Osteoblast (primary cell): ENCODE measurements at regions not wholly inside any gene's neighbourhood (a gene's known extent, or its start where the extent isn't known, plus 50 kb on each side); places are given as distances from the start of the nearest gene placed in this dataset.

Experiments
- DNase-seq: peaks from one replicate; pipeline ENCODE4 v3.0.0; 2011; ENCODE audit warnings: low spot score, mixed read lengths; ENCODE audit not compliant: insufficient read length; ENCODE audit errors: missing footprints
- H2AFZ ChIP-seq: 2 replicates; pipeline ENCODE4 v1.6.0; 2011; ENCODE audit warnings: mild to moderate bottlenecking, low read length
- H3K27ac ChIP-seq: 2 replicates; pipeline ENCODE4 v1.5.1; 2011; ENCODE audit warnings: mild to moderate bottlenecking, low read depth, low read length, moderate library complexity
- H3K27me3 ChIP-seq: 2 replicates; pipeline ENCODE4 v1.6.0; 2012; ENCODE audit warnings: mild to moderate bottlenecking, control low read depth, inconsistent platforms, low read length, moderate library complexity; ENCODE audit not compliant: insufficient read depth
- H3K36me3 ChIP-seq: 2 replicates; pipeline ENCODE4 v1.5.1; 2011; ENCODE audit warnings: mild to moderate bottlenecking, low read length, control low read depth, moderate library complexity; ENCODE audit not compliant: insufficient read depth
- H3K4me1 ChIP-seq: 2 replicates; pipeline ENCODE4 v1.5.1; 2011; ENCODE audit warnings: mild to moderate bottlenecking, low read length, control low read depth, moderate library complexity; ENCODE audit not compliant: insufficient read depth
- H3K4me2 ChIP-seq: 2 replicates; pipeline ENCODE4 v1.6.0; 2011; ENCODE audit warnings: mild to moderate bottlenecking, low read length; ENCODE audit not compliant: insufficient read depth
- H3K4me3 ChIP-seq: fragments of 200-600 bp; sonication (generic); 3 replicates; pipeline ENCODE4 v1.5.1; 2012; ENCODE audit warnings: mild to moderate bottlenecking, low read length, inconsistent platforms; ENCODE audit not compliant: insufficient read depth
- H3K79me2 ChIP-seq: 2 replicates; pipeline ENCODE4 v1.6.0; 2012; ENCODE audit warnings: mild to moderate bottlenecking, low read length, control low read depth, inconsistent platforms; ENCODE audit not compliant: insufficient read depth
- H3K9me3 ChIP-seq: 2 replicates; pipeline ENCODE4 v1.5.1; 2011; ENCODE audit warnings: low read depth, low read length, control low read depth
- H4K20me1 ChIP-seq: 2 replicates; pipeline ENCODE4 v1.6.0; 2012; ENCODE audit warnings: mild to moderate bottlenecking, low read length, control low read depth; ENCODE audit not compliant: insufficient read depth
- TF ChIP-seq, protein P1 (sequence below): IDR thresholded peaks from 2 replicates; pipeline ENCODE4 v1.5.1; 2011; ENCODE audit warnings: mild to moderate bottlenecking, low read depth, low read length, moderate library complexity; ENCODE audit errors: extremely low read depth

DNA sequence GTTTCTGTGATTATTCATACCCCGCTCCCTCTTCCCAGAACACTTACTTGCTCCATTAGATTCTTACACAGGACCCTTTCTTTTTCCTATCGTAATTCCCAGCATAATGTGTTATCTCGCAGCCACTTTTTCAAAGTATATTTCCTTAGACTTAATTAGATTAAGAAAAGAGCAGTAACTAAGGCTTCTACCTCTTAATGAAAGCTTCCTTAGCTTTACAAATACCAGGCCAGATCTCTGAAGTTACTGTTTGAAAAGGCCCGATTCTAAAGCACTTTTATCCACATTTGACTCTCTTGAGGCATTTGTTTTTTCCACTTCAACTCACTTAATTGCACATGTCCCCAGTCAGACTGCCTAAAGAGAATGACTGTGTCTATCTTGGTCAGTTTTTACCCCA, 1264.3 kb upstream of the ADGRL2 start:
- Histone ChIP-seq H3K4me1 (no peaks in the 10 kb centered on the region), H3K27ac (no peak overlapping the region), H3K27me3 (no peaks in the 10 kb centered on the region), H3K79me2 (no peaks in the 10 kb centered on the region), H3K36me3 (no peaks in the 10 kb centered on the region), H3K4me2 (no peak overlapping the region), H2AFZ (no peak overlapping the region), H3K4me3 (no peak overlapping the region), H3K9me3 (no peaks in the 10 kb centered on the region), H4K20me1 (no peaks in the 10 kb centered on the region)
- TF ChIP-seq, protein P1, sequence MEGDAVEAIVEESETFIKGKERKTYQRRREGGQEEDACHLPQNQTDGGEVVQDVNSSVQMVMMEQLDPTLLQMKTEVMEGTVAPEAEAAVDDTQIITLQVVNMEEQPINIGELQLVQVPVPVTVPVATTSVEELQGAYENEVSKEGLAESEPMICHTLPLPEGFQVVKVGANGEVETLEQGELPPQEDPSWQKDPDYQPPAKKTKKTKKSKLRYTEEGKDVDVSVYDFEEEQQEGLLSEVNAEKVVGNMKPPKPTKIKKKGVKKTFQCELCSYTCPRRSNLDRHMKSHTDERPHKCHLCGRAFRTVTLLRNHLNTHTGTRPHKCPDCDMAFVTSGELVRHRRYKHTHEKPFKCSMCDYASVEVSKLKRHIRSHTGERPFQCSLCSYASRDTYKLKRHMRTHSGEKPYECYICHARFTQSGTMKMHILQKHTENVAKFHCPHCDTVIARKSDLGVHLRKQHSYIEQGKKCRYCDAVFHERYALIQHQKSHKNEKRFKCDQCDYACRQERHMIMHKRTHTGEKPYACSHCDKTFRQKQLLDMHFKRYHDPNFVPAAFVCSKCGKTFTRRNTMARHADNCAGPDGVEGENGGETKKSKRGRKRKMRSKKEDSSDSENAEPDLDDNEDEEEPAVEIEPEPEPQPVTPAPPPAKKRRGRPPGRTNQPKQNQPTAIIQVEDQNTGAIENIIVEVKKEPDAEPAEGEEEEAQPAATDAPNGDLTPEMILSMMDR: no peak
- DNase-seq: no peak

DNA sequence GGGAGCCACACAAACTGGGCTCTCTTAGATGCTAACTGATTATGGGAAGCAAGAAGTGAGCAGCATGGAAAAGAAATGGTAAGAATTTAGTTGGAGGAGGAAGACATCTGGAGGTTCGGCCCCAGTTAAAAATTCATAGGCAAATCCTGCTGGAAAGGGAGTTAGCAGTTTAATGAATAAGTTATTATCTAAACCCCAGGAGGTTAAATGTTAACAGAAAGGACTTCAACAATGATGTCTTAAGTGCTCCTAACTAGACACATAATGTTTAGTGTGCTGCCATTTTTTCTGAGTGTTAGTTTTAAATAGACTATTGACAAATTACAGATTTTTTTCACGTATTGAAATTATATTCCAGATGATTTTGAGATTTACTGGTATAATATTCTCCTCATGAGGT, 1265.3 kb upstream of the ADGRL2 start:
- no peak for DNase-seq
- H2AFZ ChIP-seq: no peak overlapping the region
- TF ChIP-seq, protein P1: no peak
- H3K4me2 ChIP-seq: no peak overlapping the region
- H3K4me3 ChIP-seq: no peak overlapping the region
- no peaks in the 10 kb centered on the region for H3K79me2 ChIP-seq
- H3K9me3 ChIP-seq: no peaks in the 10 kb centered on the region
- H3K27ac ChIP-seq: no peak overlapping the region
- H3K36me3 ChIP-seq: no peaks in the 10 kb centered on the region
- no peaks in the 10 kb centered on the region for H3K4me1 ChIP-seq
- no peaks in the 10 kb centered on the region for H3K27me3 ChIP-seq
- H4K20me1 ChIP-seq: no peaks in the 10 kb centered on the region

DNA sequence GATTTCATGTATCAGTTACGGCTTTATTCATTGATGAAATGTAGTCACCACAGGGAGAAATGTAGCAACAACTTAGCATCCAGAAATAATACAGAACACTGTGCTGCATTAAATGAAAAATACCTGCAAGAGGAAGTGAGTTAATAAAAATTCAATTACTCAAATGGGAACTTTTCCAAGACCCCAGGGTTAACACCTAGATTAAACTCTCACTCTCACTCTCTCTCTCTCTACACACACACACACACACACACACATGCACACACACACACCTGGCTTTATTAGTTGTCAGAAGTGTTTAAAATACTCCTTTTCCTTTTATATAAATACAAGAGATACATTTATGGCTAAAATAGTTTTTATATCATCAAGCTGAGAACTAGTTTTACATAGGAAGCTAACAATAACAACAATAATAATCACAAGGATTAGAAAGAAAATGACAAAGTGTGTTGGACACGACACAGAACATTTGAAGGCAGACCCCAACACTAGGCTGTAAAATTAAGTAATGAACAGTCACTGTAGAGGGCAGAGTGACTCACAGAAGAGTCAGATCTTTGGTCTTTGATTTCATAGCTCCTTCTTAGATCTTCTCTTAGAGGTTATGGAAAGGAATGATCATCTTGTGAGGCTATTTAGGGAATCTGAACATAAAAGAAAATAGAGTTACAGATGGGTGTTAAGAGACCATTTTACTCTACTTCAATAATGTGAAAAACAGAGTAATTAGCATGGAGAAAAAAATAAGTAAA, 1266.0 kb upstream of the ADGRL2 start:
- TF ChIP-seq, protein P1: no peak
- no peaks in the 10 kb centered on the region for H3K4me1 ChIP-seq
- no peaks in the 10 kb centered on the region for H3K27me3 ChIP-seq
- H3K27ac ChIP-seq: no peak overlapping the region
- no peaks in the 10 kb centered on the region for H3K36me3 ChIP-seq
- DNase-seq: no peak
- H3K79me2 ChIP-seq: no peaks in the 10 kb centered on the region
- H2AFZ ChIP-seq: no peak overlapping the region
- no peak overlapping the region for H3K4me3 ChIP-seq
- H3K9me3 ChIP-seq: no peaks in the 10 kb centered on the region
- no peak overlapping the region for H3K4me2 ChIP-seq
- no peaks in the 10 kb centered on the region for H4K20me1 ChIP-seq

DNA sequence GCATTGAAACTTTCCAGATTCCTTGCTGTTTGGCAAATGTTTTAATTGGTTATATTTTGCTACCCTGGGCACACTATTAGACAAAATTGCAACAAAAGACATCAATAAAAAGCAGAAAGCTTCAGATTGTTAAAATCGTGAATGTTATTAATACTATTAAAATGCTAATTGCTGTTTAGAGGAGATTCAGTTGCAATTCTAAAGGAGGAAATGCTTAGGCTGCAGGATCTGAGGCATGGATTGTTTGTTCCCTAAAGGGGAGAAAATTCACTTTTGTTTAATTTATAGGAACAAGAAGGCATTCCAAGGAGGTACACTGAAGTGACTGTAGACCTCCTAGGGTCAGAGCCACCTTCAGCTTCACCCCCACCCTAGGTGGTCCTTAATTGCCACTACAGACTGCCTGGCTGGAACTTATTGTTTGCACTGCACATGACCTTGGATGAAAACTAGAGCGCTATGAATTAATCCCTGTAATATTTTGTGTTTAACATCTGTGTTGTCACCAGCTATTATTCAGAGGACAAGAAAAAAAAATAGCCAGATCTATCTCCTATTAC, 1266.9 kb upstream of the ADGRL2 start:
- TF ChIP-seq, protein P1: no peak
- no peak overlapping the region for H3K4me2 ChIP-seq

More for the DNA sequence above, 1266.9 kb upstream of the ADGRL2 start:
- H3K9me3 ChIP-seq: no peaks in the 10 kb centered on the region
- H3K27me3 ChIP-seq: no peaks in the 10 kb centered on the region
- no peak overlapping the region for H2AFZ ChIP-seq
- H3K27ac ChIP-seq: no peak overlapping the region
- no peaks in the 10 kb centered on the region for H4K20me1 ChIP-seq
- no peaks in the 10 kb centered on the region for H3K4me1 ChIP-seq
- no peak for DNase-seq
- H3K79me2 ChIP-seq: no peaks in the 10 kb centered on the region
- H3K4me3 ChIP-seq: no peak overlapping the region
- H3K36me3 ChIP-seq: no peaks in the 10 kb centered on the region
